ENCODE measurements at regions not wholly inside any gene's neighbourhood (a gene's known extent, or its start where the extent isn't known, plus 50 kb on each side); places are given as distances from the start of the nearest gene placed in this dataset.

GRCh38 chr3:150303768-150304167 lies 104.3 kb upstream of the TSC22D2 start:
- TF ChIP-seq E4F1 (IDR thresholded peaks at IDR 0.05; ENCODE audit: borderline replicate concordance, partially characterized antibody) (no peak), TBL1XR1 (IDR thresholded peaks at IDR 0.05; ENCODE audit: low read depth, low read length) (no peak), PML (IDR thresholded peaks at IDR 0.05; ENCODE audit: low read length) (no peak), EP300 (IDR thresholded peaks at IDR 0.05; ENCODE audit: borderline replicate concordance in 1 of 2, control insufficient read depth in 1 of 2, low read depth in 2 of 2, low read length in 2 of 2) (no peak), ESRRA (IDR thresholded peaks at IDR 0.05; ENCODE audit: low read length) (no peak)
